Panc1 (cell line): ENCODE measurements at regions not wholly inside any gene's neighbourhood (a gene's known extent, or its start where the extent isn't known, plus 50 kb on each side); places are given as distances from the start of the nearest gene placed in this dataset.

Experiments used
- ATAC-seq: fragments of 200-7000 bp; cut with Tn5 transposase; 2 replicates; pipeline ENCODE4 v1.9.1; 2020; ENCODE audit warnings: mild to moderate bottlenecking, moderate library complexity
- BruUV-seq: library from RNA; stranded (reverse); fragments of 400-500 nt; replicated peaks from 2 replicates; lab custom pipeline; 2021; lab: Mats Ljungman, UMichigan
- CTCF ChIA-PET: fragments of 300-600 bp; sonication (Branson Sonifier 250); formaldehyde crosslinking; loops from one replicate; lab custom pipeline; 2022; ENCODE audit warnings: antibody characterized with exemption; lab: Charles Lee
- POLR2A ChIA-PET: fragments of 300-600 bp; sonication (Branson Sonifier 250); formaldehyde crosslinking; loops from one replicate; lab custom pipeline; 2022; ENCODE audit warnings: antibody characterized with exemption; lab: Charles Lee
- DNase-seq: peaks from one replicate; pipeline ENCODE4 v3.0.0-alpha.2; 2010; ENCODE audit warnings: low read depth, low spot score
- H3K27ac ChIP-seq: 2 replicates; pipeline ENCODE4 v1.5.1; 2011; ENCODE audit warnings: mild to moderate bottlenecking, low read length, inconsistent platforms
- H3K27me3 ChIP-seq: fragments of 200-500 bp; sonication (Bioruptor generic); 2 replicates; pipeline ENCODE4 v1.6.0; 2014; ENCODE audit warnings: low read length, inconsistent platforms; ENCODE audit not compliant: control insufficient read depth, insufficient read depth
- H3K36me3 ChIP-seq: fragments of 200-500 bp; sonication (Bioruptor generic); 2 replicates; pipeline ENCODE4 v1.5.1; 2014; ENCODE audit warnings: inconsistent platforms, mild to moderate bottlenecking, low read length, moderate library complexity; ENCODE audit not compliant: control insufficient read depth, insufficient read depth
- H3K4me1 ChIP-seq: 2 replicates; pipeline ENCODE4 v1.5.1; 2011; ENCODE audit warnings: inconsistent platforms, mild to moderate bottlenecking, low read length, moderate library complexity; ENCODE audit not compliant: control insufficient read depth, insufficient read depth
- H3K4me3 ChIP-seq, 2 experiments: 2 replicates each; pipeline ENCODE4 v1.5.1; 2011 to 2012; ENCODE audit warnings: low read depth in 2 of 2, low read length in 2 of 2, mild to moderate bottlenecking in 2 of 2, inconsistent platforms in 1 of 2, moderate library complexity in 1 of 2
- H3K9me3 ChIP-seq: fragments of 200-500 bp; sonication (Bioruptor generic); 2 replicates; pipeline ENCODE4 v1.5.1; 2014; ENCODE audit warnings: low read depth, mild to moderate bottlenecking, inconsistent platforms, low read length, moderate library complexity; ENCODE audit not compliant: control insufficient read depth, insufficient read depth
- POLR2AphosphoS5 ChIP-seq: IDR thresholded peaks from 2 replicates; pipeline ENCODE4 v1.6.1; 2012; ENCODE audit warnings: mild to moderate bottlenecking, low read depth, low read length, moderate library complexity
- SIN3A ChIP-seq: IDR thresholded peaks from 2 replicates; pipeline ENCODE4 v1.6.1; 2012; ENCODE audit warnings: low read depth, mild to moderate bottlenecking, low read length, moderate library complexity, borderline replicate concordance; ENCODE audit not compliant: insufficient read depth
- TCF7L2 ChIP-seq: IDR thresholded peaks from 2 replicates; pipeline ENCODE4 v1.6.1; 2011; ENCODE audit warnings: mild to moderate bottlenecking, low read depth, low read length, inconsistent platforms
- in situ Hi-C: cut with HindIII; loops from 2 replicates; pipeline ENCODE4 v1.10.0; 2016; ENCODE audit warnings: low sequenced_read_pairs, low pct_unique_long_range_greater_than_20kb
- intact Hi-C: fragments of 100-400 bp; cut with micrococcal nuclease; formaldehyde crosslinking; loops from one replicate; pipeline ENCODE4 v1.10.0; 2022; ENCODE audit not compliant: unreplicated experiment
- TF ChIP-seq, protein P1 (sequence below), 2 experiments: IDR thresholded peaks; 2 replicates each; pipeline ENCODE4 v1.6.1; 2011 to 2012; ENCODE audit warnings: low read depth in 2 of 2, control low read depth in 1 of 2, low read length in 1 of 2, mild to moderate bottlenecking in 1 of 2, moderate library complexity in 1 of 2; ENCODE audit not compliant: insufficient read depth in 1 of 2
- TF ChIP-seq, protein P2 (sequence below): fragments of 450-650 bp; IDR thresholded peaks from 2 replicates; pipeline ENCODE4 v1.5.1; 2017; ENCODE audit warnings: mild to moderate bottlenecking

DNA sequence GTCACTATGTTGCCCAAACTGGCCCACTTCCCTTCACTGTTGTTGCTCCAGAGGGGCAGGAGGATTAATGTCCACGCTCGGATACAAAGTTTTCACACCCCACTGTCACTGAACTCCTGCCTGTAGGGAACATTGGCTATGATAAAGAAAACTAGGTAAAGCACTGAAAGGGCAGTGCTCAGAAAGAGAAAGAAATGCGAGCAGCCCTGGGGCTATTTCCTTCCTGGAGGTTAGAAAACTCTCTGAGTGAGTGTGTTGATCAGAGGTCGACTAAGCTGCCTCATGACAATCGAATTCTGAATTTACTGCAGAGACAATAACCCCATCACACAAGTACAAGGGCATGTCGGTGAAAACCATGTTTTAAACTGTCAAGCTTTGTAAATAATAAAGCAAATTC is 227.2 kb upstream of the PITRM1 start:
- DNase-seq (no peak), ATAC-seq (no peak)
- Histone ChIP-seq H3K27me3 (no peaks in the 10 kb centered on the region), H3K4me3 (no peak overlapping the region), H3K36me3 (no peaks in the 10 kb centered on the region), H3K9me3 (no peaks in the 10 kb centered on the region), H3K4me1 (no peaks in the 10 kb centered on the region; the same call in 1 of the 2 replicates), H3K27ac (peak overlapping the region; percentile 51; the same call in 1 of the 2 replicates)
- intact Hi-C loops = no loop called here
- ChIA-PET CTCF (no interaction called here), POLR2A (no interaction called here)
- no TSS peak for BruUV-seq
- in situ Hi-C loops = no loop called here
- TF ChIP-seq POLR2AphosphoS5 (no peak), TCF7L2 (no peak), SIN3A (no peak)
- TF ChIP-seq, protein P1, sequence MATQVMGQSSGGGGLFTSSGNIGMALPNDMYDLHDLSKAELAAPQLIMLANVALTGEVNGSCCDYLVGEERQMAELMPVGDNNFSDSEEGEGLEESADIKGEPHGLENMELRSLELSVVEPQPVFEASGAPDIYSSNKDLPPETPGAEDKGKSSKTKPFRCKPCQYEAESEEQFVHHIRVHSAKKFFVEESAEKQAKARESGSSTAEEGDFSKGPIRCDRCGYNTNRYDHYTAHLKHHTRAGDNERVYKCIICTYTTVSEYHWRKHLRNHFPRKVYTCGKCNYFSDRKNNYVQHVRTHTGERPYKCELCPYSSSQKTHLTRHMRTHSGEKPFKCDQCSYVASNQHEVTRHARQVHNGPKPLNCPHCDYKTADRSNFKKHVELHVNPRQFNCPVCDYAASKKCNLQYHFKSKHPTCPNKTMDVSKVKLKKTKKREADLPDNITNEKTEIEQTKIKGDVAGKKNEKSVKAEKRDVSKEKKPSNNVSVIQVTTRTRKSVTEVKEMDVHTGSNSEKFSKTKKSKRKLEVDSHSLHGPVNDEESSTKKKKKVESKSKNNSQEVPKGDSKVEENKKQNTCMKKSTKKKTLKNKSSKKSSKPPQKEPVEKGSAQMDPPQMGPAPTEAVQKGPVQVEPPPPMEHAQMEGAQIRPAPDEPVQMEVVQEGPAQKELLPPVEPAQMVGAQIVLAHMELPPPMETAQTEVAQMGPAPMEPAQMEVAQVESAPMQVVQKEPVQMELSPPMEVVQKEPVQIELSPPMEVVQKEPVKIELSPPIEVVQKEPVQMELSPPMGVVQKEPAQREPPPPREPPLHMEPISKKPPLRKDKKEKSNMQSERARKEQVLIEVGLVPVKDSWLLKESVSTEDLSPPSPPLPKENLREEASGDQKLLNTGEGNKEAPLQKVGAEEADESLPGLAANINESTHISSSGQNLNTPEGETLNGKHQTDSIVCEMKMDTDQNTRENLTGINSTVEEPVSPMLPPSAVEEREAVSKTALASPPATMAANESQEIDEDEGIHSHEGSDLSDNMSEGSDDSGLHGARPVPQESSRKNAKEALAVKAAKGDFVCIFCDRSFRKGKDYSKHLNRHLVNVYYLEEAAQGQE (IDR thresholded peaks at IDR 0.05; ENCODE audit: insufficient read depth in 1 of 2, low read depth in 2 of 2, low read length in 1 of 2) = no peak
- TF ChIP-seq, protein P2, sequence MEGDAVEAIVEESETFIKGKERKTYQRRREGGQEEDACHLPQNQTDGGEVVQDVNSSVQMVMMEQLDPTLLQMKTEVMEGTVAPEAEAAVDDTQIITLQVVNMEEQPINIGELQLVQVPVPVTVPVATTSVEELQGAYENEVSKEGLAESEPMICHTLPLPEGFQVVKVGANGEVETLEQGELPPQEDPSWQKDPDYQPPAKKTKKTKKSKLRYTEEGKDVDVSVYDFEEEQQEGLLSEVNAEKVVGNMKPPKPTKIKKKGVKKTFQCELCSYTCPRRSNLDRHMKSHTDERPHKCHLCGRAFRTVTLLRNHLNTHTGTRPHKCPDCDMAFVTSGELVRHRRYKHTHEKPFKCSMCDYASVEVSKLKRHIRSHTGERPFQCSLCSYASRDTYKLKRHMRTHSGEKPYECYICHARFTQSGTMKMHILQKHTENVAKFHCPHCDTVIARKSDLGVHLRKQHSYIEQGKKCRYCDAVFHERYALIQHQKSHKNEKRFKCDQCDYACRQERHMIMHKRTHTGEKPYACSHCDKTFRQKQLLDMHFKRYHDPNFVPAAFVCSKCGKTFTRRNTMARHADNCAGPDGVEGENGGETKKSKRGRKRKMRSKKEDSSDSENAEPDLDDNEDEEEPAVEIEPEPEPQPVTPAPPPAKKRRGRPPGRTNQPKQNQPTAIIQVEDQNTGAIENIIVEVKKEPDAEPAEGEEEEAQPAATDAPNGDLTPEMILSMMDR = no peak

DNA sequence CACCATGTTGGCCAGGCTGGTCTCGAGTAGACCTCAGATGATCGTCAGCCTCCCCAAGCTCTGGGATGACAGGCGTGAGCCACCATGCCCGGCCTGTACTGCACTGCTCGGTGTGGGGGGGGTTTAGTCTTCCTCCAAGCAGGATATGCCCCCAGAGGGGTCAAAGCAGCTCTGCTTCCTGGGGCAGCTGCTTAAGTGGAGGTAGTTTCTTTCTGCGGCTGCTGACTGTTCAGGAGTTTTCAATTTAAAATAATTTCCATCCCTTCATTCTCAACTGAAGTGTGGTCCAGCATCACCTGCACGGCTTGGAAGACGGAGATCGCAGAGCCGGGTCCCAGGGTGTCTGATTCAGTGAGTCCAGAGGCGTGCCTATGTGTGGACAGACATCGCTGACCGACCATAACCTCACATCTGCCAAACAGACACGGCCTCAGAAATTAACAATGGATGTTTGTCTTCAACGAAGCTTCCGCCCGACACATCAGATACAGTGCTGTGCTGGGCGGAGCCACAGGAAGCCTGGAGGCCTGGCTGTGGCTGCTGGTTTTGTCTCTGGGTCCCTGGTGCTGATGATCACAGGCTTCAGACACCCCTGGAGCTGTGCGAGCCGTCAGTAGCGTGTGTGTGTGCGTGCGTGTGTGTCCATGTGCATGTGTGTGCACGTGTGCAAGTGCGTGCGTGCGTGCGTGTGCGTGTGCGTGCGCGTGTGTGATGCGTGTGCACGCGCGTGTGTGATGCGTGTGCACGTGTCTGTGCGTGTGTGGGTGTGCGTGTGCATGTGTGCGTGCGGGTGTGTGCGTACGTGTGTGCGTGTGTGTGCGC is 226.5 kb upstream of the PITRM1 start:
- Histone ChIP-seq H3K36me3 (no peaks in the 10 kb centered on the region), H3K4me1 (no peaks in the 10 kb centered on the region; the same call in 1 of the 2 replicates), H3K9me3 (no peaks in the 10 kb centered on the region), H3K4me3 (no peak overlapping the region), H3K27me3 (no peaks in the 10 kb centered on the region), H3K27ac (no peak overlapping the region)
- intact Hi-C loops (no loop called here), in situ Hi-C loops (no loop called here)
- no peak for TF ChIP-seq SIN3A
- TF ChIP-seq, protein P1 (IDR thresholded peaks at IDR 0.05; ENCODE audit: insufficient read depth in 1 of 2, low read depth in 2 of 2, low read length in 1 of 2) = no peak
- TF ChIP-seq TCF7L2 = no peak
- TF ChIP-seq POLR2AphosphoS5 = no peak
- TF ChIP-seq, protein P2 = no peak
- ChIA-PET CTCF (no interaction called here), POLR2A (no interaction called here)
- DNase-seq = no peak
- BruUV-seq = no TSS peak
- ATAC-seq = 0 out of 2 replicates have a peak, but pooled peaks have one; percentile 44
